ENCODE measurements at regions not wholly inside any gene's neighbourhood (a gene's known extent, or its start where the extent isn't known, plus 50 kb on each side); places are given as distances from the start of the nearest gene placed in this dataset.

DNA sequence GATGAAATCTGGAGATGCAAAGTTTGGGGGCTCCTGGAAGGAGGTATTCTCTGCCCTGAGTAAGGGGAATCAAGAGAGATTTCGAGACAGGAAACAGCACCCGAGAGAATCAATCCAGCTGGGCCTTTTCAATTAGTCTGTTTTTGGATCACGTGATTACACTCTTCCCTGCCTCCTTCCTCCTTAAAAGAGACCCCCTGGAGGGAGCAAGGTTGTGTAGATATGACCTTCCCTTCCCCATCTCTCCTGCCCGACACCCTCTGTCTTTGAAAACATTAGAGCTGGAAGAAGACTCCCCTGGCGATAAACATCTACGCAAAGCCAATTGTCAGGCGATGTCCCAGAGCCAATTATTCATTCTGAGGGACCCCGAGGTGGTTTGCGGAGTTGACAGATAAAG is 407.9 kb downstream of the MIAT start:
- TF ChIP-seq, protein P1, sequence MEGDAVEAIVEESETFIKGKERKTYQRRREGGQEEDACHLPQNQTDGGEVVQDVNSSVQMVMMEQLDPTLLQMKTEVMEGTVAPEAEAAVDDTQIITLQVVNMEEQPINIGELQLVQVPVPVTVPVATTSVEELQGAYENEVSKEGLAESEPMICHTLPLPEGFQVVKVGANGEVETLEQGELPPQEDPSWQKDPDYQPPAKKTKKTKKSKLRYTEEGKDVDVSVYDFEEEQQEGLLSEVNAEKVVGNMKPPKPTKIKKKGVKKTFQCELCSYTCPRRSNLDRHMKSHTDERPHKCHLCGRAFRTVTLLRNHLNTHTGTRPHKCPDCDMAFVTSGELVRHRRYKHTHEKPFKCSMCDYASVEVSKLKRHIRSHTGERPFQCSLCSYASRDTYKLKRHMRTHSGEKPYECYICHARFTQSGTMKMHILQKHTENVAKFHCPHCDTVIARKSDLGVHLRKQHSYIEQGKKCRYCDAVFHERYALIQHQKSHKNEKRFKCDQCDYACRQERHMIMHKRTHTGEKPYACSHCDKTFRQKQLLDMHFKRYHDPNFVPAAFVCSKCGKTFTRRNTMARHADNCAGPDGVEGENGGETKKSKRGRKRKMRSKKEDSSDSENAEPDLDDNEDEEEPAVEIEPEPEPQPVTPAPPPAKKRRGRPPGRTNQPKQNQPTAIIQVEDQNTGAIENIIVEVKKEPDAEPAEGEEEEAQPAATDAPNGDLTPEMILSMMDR (IDR thresholded peaks at IDR 0.05; ENCODE audit: control extremely low read depth in 1 of 3, insufficient read depth in 1 of 3, low read depth in 1 of 3, low read length in 3 of 3), result no peak
- no peak for TF ChIP-seq RAD21 (IDR thresholded peaks at IDR 0.05 in 1 of 2, conservative IDR thresholded peaks at IDR 0.05 in 1 of 2; ENCODE audit: low read depth in 2 of 2, low read length in 2 of 2)
- no peak for TF ChIP-seq RFX5 (IDR thresholded peaks at IDR 0.05; ENCODE audit: borderline replicate concordance, low read depth, low read length)

Data from H1 (cell line).